Omental fat pad (tissue), 3 donors: ENCODE measurements at regions not wholly inside any gene's neighbourhood (a gene's known extent, or its start where the extent isn't known, plus 50 kb on each side); places are given as distances from the start of the nearest gene placed in this dataset.

Experiments used
- ATAC-seq: fragments of 150-250 bp; one replicate; pipeline ENCODE4 v1.9.1; 2016; ENCODE audit warnings: mild to moderate bottlenecking, moderate library complexity; ENCODE audit not compliant: low FRiP score
- DNase-seq: peaks from one replicate; pipeline ENCODE4 v3.0.0-alpha.2; 2019; ENCODE audit warnings: low spot score
- CTCF ChIP-seq, 3 donors: fragments of 450-650 bp; IDR thresholded peaks; one replicate each; pipeline ENCODE4 v1.5.1; 2016 to 2017; ENCODE audit warnings: antibody characterized with exemption in 3 of 3, mild to moderate bottlenecking in 3 of 3, moderate library complexity in 2 of 3

GRCh38 chr15:85924088-85924487 lies 129.4 kb upstream of the KLHL25 start:
- no peak for TF ChIP-seq CTCF (IDR thresholded peaks at IDR 0.05)
- DNase-seq (no peak), ATAC-seq (no peak)

DNA sequence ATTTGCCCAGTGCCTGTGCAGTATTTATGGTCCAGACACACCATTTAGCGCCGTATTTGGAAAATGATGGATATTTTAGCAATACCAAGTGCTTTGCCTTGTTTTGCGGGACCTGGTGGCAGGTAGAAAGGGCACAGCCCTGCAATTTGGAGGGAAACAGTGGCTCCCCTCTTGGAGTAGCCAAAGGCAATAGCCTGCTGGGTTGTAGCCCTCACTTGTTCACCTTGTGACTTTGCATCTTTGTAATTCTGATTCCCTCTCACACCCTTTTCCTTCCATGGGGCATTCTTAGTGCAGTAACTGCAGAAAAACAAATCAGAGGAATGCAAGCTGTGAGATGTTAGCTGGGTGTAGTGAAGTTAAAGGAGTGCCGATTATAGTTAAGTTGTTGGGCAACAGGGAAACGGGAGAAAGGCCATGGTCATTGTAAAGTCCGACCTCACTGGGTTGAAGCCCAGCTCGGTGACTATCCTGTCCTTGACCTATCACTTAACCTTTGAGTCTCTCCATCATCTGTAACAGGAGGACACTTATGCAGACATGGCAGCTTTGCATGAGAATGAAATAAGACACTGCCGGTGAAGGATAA lies 131.0 kb upstream of the KLHL25 start:
- no peak for TF ChIP-seq CTCF (IDR thresholded peaks at IDR 0.05)
- DNase-seq, result no peak
- no peak for ATAC-seq

- no peak for TF ChIP-seq CTCF (IDR thresholded peaks at IDR 0.05)
- DNase-seq, result no peak
- no peak for ATAC-seq
Measured at GRCh38 chr15:85926834-85927233, 132.1 kb upstream of the KLHL25 start.

DNA sequence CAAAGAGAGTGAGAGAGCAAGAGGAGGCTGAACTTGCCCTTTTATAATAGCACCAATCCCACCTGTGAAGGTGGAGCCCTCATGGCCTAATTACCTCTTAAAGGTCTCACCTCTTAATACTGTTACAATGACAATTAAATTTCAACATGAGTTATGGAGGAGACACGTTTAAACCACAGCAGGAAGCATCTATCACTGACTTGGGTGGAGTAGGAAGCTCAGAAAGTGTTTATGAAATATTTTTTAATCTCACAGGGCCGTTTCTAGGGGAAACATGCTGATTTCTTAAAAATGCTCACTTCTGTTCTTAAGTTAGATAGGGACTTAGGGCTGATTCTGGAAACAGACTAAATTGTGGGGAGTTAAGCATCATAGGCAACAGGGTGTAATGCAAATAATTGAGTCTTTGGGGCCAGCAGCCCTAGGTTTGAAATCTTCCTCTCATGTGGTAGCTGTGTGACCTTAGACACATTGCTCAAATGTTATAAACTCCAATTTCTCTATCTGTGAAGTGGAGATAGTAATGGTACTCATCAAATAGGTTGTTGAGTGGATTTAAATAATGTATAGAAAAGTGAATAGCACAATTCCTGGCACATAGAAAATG lies 133.3 kb upstream of the KLHL25 start:
- DNase-seq, result no peak
- no peak for TF ChIP-seq CTCF (IDR thresholded peaks at IDR 0.05)
- ATAC-seq, result no peak

GRCh38 chr15:85929786-85930185 lies 135.1 kb upstream of the KLHL25 start:
- no peak for DNase-seq
- peak; percentile 37 for ATAC-seq
- TF ChIP-seq CTCF (IDR thresholded peaks at IDR 0.05), result no peak

DNA sequence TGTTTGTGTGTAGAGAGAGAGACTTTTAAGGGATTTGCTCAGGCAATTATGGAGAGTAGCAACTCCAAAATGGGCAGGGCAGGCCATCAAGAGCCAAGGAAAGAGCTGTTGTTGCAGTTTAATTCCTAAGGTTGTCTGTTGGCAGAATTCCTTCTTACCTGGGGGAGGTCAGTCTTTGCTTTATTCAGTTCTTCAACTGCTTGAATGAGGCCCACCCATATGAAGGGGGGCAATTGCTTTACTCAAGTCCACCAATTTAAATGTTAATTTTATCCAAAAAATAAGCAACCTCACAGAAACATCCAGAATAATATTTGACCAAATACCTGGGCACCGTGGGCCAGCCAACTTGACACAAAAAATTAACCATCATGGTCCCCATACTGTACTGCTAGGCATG lies 137.7 kb upstream of the KLHL25 start:
- ATAC-seq, result no peak
- no peak for DNase-seq
- no peak for TF ChIP-seq CTCF (IDR thresholded peaks at IDR 0.05)

DNA sequence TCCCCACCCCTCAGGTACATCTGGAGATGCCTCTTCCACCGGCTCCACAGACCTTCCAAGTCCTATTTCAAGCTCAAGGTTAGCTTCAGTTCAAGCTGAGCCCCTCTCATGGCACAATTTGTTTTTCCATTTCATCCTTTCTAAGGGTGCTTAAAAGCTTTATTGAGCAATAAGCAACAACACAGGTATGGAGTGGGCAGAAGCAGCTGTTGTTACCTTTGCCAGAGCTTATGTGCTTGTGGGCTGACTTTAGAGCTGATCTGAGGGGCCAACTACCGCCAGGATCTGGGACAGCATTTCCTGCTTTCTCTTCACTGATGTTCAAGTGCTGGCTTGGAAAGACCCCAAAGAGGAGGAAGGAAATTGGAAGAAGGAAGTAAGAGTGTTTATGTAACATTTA lies 140.0 kb upstream of the KLHL25 start:
- ATAC-seq, result no peak

More for the DNA sequence above, 140.0 kb upstream of the KLHL25 start:
- DNase-seq, result no peak
- TF ChIP-seq CTCF (IDR thresholded peaks at IDR 0.05), result no peak
